ENCODE measurements at regions not wholly inside any gene's neighbourhood (a gene's known extent, or its start where the extent isn't known, plus 50 kb on each side); places are given as distances from the start of the nearest gene placed in this dataset.

DNA sequence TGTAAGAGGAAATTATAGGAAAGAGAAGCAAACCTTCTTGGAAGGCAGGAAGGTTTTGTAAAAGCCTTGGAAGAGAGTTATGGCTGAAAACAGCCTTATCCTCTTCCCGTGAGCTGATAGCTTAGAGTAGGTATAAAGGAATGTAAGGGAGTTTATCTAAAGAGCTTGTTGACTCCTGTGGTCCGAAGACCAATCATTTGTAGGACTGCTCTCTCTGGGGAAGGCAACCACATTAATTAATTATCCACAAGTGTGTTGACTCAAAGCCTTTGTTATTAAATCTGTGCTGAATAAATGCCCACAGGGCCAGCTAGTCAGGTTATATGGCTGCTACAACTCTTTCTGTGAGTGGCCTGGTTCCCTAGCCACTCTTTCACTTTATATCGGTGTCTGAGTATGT lies 452.1 kb upstream of the RASGRP1 start:
- TF ChIP-seq, protein P1, sequence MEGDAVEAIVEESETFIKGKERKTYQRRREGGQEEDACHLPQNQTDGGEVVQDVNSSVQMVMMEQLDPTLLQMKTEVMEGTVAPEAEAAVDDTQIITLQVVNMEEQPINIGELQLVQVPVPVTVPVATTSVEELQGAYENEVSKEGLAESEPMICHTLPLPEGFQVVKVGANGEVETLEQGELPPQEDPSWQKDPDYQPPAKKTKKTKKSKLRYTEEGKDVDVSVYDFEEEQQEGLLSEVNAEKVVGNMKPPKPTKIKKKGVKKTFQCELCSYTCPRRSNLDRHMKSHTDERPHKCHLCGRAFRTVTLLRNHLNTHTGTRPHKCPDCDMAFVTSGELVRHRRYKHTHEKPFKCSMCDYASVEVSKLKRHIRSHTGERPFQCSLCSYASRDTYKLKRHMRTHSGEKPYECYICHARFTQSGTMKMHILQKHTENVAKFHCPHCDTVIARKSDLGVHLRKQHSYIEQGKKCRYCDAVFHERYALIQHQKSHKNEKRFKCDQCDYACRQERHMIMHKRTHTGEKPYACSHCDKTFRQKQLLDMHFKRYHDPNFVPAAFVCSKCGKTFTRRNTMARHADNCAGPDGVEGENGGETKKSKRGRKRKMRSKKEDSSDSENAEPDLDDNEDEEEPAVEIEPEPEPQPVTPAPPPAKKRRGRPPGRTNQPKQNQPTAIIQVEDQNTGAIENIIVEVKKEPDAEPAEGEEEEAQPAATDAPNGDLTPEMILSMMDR (IDR thresholded peaks at IDR 0.05 in 4 of 5, conservative IDR thresholded peaks at IDR 0.05 in 1 of 5) = no peak
- no peak for TF ChIP-seq POLR2A (IDR thresholded peaks at IDR 0.05)
